ENCODE measurements at regions not wholly inside any gene's neighbourhood (a gene's known extent, or its start where the extent isn't known, plus 50 kb on each side); places are given as distances from the start of the nearest gene placed in this dataset.

GRCh38 chr1:34625521-34626015 lies 129.3 kb upstream of the GJB5 start:
- TF ChIP-seq CTCF (IDR thresholded peaks at IDR 0.05; ENCODE audit: low read depth, low read length): no peak
- H3K4me3 ChIP-seq (ENCODE audit: low read depth, low read length): no peak overlapping the region

DNA sequence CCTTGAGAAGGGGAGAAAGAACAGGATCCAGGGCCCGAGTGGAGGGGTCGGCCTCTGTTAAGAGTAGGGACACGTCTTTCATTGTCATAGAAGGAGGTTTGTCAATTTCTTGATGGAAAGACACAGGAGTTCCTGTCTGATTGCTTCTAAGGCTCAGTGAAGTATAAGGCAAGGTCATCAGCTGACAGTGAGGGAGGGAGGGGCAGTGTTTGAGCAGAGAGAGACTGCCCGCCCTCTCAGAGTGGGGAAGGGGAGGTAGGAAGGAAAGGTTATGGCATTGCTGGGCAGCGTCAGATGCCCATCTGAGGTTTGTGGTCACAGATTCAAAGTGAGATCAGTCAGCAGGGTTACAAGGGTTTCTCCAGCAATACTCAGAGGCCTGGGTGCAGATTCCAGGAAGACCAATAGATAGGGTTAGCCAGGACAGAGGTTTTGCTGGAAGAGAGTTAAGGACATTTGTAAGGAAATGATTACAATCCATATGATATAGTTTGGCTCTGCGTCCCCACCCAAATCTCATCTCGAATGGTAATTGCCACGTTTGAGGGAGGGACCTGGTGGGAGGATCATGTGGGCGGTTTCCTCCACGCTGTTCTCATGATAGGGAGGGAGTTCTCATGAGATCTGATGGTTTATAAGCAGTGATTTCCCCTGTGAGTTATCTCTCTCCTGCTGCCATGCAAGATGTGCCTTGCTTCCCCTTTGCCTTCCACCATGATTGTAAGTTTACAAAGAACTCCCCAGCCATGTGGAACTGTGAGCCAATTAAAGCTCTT lies 127.2 kb upstream of the GJB5 start:
- no peak for TF ChIP-seq CTCF (IDR thresholded peaks at IDR 0.05; ENCODE audit: low read depth, low read length)
- no peak overlapping the region for H3K4me3 ChIP-seq (ENCODE audit: low read depth, low read length)

- no peak for TF ChIP-seq CTCF (IDR thresholded peaks at IDR 0.05; ENCODE audit: low read depth, low read length)
- H3K4me3 ChIP-seq (ENCODE audit: low read depth, low read length): no peak overlapping the region
Measured at GRCh38 chr1:34631126-34631525, 123.7 kb upstream of the GJB5 start.

GRCh38 chr1:34639701-34640100 lies 115.1 kb upstream of the GJB5 start:
- no peak overlapping the region for H3K4me3 ChIP-seq (ENCODE audit: low read depth, low read length)
- TF ChIP-seq CTCF (IDR thresholded peaks at IDR 0.05; ENCODE audit: low read depth, low read length): no peak

DNA sequence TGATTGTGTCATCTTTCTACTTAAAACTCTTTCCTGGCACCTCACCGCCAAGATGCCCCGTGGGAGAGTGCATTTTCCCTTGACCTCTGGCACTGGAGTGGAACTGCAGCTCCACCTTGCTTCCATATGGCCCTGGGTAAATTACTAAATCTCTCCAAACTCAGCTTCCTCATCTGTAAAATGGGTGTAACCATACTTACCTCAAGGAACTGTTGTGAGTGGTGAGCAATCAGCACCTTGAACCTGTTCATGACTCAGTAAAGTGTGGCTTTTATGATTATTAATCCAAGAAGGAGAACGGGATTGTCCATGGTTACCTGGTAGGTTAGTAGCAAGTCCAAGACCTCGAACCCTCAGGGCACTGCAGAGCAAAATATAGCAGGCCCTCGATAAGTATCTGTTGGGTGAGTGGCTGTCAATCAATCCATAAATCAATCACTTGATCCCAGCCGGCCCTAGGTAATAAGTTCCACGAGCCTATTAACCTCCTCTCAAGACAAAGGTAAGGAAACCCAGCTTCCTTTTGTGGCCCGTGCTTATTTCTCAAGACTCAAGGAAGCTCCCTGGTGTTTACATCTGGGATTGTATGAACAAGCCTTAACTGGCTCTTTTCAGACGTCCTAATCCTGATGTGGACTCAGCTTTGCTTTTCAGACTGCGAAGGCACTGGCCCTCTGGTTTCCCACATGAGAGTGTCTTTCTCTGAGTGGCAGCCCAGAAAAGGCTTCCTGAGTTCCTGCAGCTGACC lies 114.0 kb upstream of the GJB5 start:
- H3K4me3 ChIP-seq (ENCODE audit: low read depth, low read length): no peak overlapping the region
- TF ChIP-seq CTCF (IDR thresholded peaks at IDR 0.05; ENCODE audit: low read depth, low read length): no peak

GRCh38 chr1:34642679-34643078 lies 112.2 kb upstream of the GJB5 start:
- no peak for TF ChIP-seq CTCF (IDR thresholded peaks at IDR 0.05; ENCODE audit: low read depth, low read length)
- no peak overlapping the region for H3K4me3 ChIP-seq (ENCODE audit: low read depth, low read length)

DNA sequence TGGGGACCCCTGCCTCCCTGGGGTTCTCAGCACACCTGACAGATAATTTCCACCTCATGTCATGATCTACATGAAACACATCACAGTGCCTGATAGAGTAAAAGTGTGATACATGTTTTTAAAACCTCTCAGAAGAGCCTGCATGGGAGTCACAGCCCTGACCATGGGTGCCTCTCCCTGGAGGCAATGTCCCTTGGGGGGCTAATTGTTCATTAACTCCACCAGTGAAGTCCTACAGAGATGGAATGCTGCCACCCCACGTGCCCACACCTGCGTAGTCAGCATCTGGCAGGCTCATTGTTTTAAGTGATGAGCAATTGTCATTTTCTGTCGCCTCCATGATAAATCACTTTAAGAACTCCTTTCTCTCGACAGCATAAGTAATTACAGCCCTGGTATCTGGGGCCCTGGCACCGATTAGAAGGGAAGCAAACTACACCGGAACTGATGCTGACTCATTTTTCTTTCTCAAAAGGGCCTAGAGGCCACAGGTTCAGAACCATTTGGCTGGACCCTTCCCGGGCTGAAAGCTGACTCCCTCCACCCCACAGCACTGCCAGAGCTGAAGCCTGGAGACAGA lies 109.6 kb upstream of the GJB5 start:
- H3K4me3 ChIP-seq (ENCODE audit: low read depth, low read length): no peak overlapping the region

More for the DNA sequence above, 109.6 kb upstream of the GJB5 start:
- no peak for TF ChIP-seq CTCF (IDR thresholded peaks at IDR 0.05; ENCODE audit: low read depth, low read length)
